ENCODE measurements at regions not wholly inside any gene's neighbourhood (a gene's known extent, or its start where the extent isn't known, plus 50 kb on each side); places are given as distances from the start of the nearest gene placed in this dataset.
A peak's percentile ranks its signal among the peaks of the same experiment; 100 is the strongest.

- Histone ChIP-seq H3K27me3 (ENCODE audit: control insufficient read depth in 2 of 2, insufficient read depth in 2 of 2, low read length in 2 of 2) (peaks cover 14 to 53% of the 10 kb centered on the region in 2 experiments; a peak in 4 of 5 replicates), H3K27ac (ENCODE audit: extremely low read depth, low read depth, low read length) (no peak overlapping the region), H3K4me2 (ENCODE audit: insufficient read depth, low read length) (no peak overlapping the region), H3K9me1 (ENCODE audit: control insufficient read depth, insufficient read depth, low read length) (no peaks in the 10 kb centered on the region), H3K36me3 (ENCODE audit: control insufficient read depth, insufficient read depth, low read length) (no peaks in the 10 kb centered on the region), H4K20me1 (replicated peaks; ENCODE audit: control insufficient read depth, insufficient read depth, low read length) (0 out of 2 replicates have a peak, but pooled peaks cover 4% of the 10 kb centered on the region), H3K79me2 (ENCODE audit: control insufficient read depth, insufficient read depth, low read length) (no peaks in the 10 kb centered on the region), H3K9me3 (replicated peaks; ENCODE audit: control insufficient read depth, insufficient read depth, low read depth, low read length) (no peaks in the 10 kb centered on the region; the same call in 1 of the 2 replicates), H2AFZ (ENCODE audit: low read depth, low read length) (no peak overlapping the region), H3K4me1 (replicated peaks in 1 of 2; ENCODE audit: control insufficient read depth in 2 of 2, insufficient read depth in 2 of 2, low read length in 2 of 2) (peaks cover 0 to 16% of the 10 kb centered on the region in 2 experiments; a peak in 1 of 5 replicates), H3K9ac (ENCODE audit: insufficient read depth in 1 of 2, low read depth in 2 of 2, low read length in 2 of 2) (peak overlapping the region in 1 of 2 experiments; percentile 42; a peak in 1 of 4 replicates), H3K4me3 (no peak overlapping the region)
- WGBS (ENCODE audit: insufficient coverage, low coverage, missing lambda C conversion rate): 19% methylated on average over 12 of the region's 14 CpGs
- BruUV-seq (replicated peaks): no TSS peak
- DNase-seq (ENCODE audit: extremely low read depth in 1 of 4, low spot score in 3 of 4) (no peak), ATAC-seq (no peak), FAIRE-seq (no peak)
- ChIA-PET CTCF (ENCODE audit: low intra/inter-chr PET ratio) (no interaction called here), POLR2A (interaction anchor here (0.6 to 2.8 kb wide), 3 partner anchors 9 to 1061 kb away, joined by 3 to 9 read pairs (median 4); no protein-coding TSS in a partner anchor)
- intact Hi-C loops (cut with micrococcal nuclease) (loop anchor here (10.0 kb wide), 1 partner anchor 73 kb away; the partner anchor contains the start of gene HPCAL1), in situ Hi-C loops (cut with MboI) (no loop called here)
- TF ChIP-seq EGR1 (conservative IDR thresholded peaks at IDR 0.05): no peak
- TF ChIP-seq CC2D1A (IDR thresholded peaks at IDR 0.05): no peak
- no peak for TF ChIP-seq TCF7L2 (IDR thresholded peaks at IDR 0.05; ENCODE audit: low read depth, low read length)
These were observed 71.1 kb upstream of the HPCAL1 start for GRCh38 chr2:10231551-10232085.

- CTCF ChIA-PET (ENCODE audit: low intra/inter-chr PET ratio): no interaction called here
- Histone ChIP-seq H3K36me3 (ENCODE audit: control insufficient read depth, insufficient read depth, low read length) (no peaks in the 10 kb centered on the region), H3K27ac (ENCODE audit: extremely low read depth, low read depth, low read length) (no peak overlapping the region), H3K4me2 (ENCODE audit: insufficient read depth, low read length) (no peak overlapping the region), H3K9me3 (replicated peaks; ENCODE audit: control insufficient read depth, insufficient read depth, low read depth, low read length) (no peaks in the 10 kb centered on the region; the same call in 1 of the 2 replicates), H3K9me1 (ENCODE audit: control insufficient read depth, insufficient read depth, low read length) (no peaks in the 10 kb centered on the region), H3K27me3 (ENCODE audit: control insufficient read depth in 2 of 2, insufficient read depth in 2 of 2, low read length in 2 of 2) (peaks cover 19 to 60% of the 10 kb centered on the region in 2 experiments; a peak in 4 of 5 replicates), H3K79me2 (ENCODE audit: control insufficient read depth, insufficient read depth, low read length) (no peaks in the 10 kb centered on the region), H2AFZ (ENCODE audit: low read depth, low read length) (no peak overlapping the region), H3K9ac (ENCODE audit: insufficient read depth in 1 of 2, low read depth in 2 of 2, low read length in 2 of 2) (no peak overlapping the region), H3K4me1 (replicated peaks in 1 of 2; ENCODE audit: control insufficient read depth in 2 of 2, insufficient read depth in 2 of 2, low read length in 2 of 2) (peaks cover 0 to 19% of the 10 kb centered on the region in 2 experiments; a peak in 1 of 5 replicates), H3K4me3 (no peak overlapping the region), H4K20me1 (replicated peaks; ENCODE audit: control insufficient read depth, insufficient read depth, low read length) (peaks cover 7% of the 10 kb centered on the region; the same call in 1 of the 2 replicates)
- DNase-seq (ENCODE audit: extremely low read depth in 1 of 4, low spot score in 3 of 4) (no peak), ATAC-seq (no peak), FAIRE-seq (no peak)
- POLR2A ChIA-PET: interaction anchor here (0.6 to 1.3 kb wide), 2 partner anchors 15 to 147 kb away, joined by 3 read pairs; no protein-coding TSS in a partner anchor
- BruUV-seq (replicated peaks): no TSS peak
- 33% methylated on average over 23 of the region's 23 CpGs for WGBS (ENCODE audit: insufficient coverage, low coverage, missing lambda C conversion rate)
- in situ Hi-C loops (cut with MboI): no loop called here
- intact Hi-C loops (cut with micrococcal nuclease): loop anchor here (10.0 kb wide), 1 partner anchor 73 kb away; the partner anchor contains the start of gene HPCAL1
- TF ChIP-seq ZNF316 (IDR thresholded peaks at IDR 0.05) (no peak), SP1 (CRISPR knock-in tag; IDR thresholded peaks at IDR 0.05) (no peak), AFF1 (IDR thresholded peaks at IDR 0.05; ENCODE audit: low read depth in 1 of 2, partially characterized antibody in 2 of 2) (no peak), HNRNPH1 (optimal IDR thresholded peaks at IDR 0.05; ENCODE audit: low read depth, low read length) (no peak)
These were observed 70.4 kb upstream of the HPCAL1 start for GRCh38 chr2:10232096-10232815.

Measured in K562 (cell line).